ENCODE measurements at regions not wholly inside any gene's neighbourhood (a gene's known extent, or its start where the extent isn't known, plus 50 kb on each side); places are given as distances from the start of the nearest gene placed in this dataset.

DNA sequence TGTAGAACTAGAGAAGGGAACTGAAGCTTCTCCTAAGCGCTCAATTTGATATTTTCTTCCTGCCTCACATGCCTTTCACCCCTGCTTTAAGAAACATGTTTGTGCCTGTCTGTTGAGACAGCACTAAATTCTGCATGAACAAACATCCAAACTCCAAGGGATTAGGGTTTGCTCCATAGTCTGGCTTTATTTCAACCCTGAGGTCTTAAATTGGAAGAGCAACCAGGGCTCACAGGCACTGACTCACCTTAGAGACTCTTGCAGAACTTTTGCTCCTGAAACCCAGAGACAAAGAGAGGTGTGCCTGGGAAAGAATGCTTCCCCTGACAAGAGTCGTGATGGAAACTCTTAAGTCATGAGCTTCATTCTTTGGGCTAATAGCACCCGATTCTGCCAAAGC, 393.9 kb upstream of the MCTP2 start:
- H3K4me3 ChIP-seq (ENCODE audit: low read depth, poor library complexity, severe bottlenecking) = no peak overlapping the region
- DNase-seq (ENCODE audit: low spot score in 2 of 2) = no peak
- intact Hi-C loops (cut with DNase I; ENCODE audit: low total_unique reads) = no loop called here
- TF ChIP-seq POLR2A (IDR thresholded peaks at IDR 0.05) = no peak
- TF ChIP-seq, protein P1, sequence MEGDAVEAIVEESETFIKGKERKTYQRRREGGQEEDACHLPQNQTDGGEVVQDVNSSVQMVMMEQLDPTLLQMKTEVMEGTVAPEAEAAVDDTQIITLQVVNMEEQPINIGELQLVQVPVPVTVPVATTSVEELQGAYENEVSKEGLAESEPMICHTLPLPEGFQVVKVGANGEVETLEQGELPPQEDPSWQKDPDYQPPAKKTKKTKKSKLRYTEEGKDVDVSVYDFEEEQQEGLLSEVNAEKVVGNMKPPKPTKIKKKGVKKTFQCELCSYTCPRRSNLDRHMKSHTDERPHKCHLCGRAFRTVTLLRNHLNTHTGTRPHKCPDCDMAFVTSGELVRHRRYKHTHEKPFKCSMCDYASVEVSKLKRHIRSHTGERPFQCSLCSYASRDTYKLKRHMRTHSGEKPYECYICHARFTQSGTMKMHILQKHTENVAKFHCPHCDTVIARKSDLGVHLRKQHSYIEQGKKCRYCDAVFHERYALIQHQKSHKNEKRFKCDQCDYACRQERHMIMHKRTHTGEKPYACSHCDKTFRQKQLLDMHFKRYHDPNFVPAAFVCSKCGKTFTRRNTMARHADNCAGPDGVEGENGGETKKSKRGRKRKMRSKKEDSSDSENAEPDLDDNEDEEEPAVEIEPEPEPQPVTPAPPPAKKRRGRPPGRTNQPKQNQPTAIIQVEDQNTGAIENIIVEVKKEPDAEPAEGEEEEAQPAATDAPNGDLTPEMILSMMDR (IDR thresholded peaks at IDR 0.05) = no peak
- WGBS, 2 donors = 46 to 56% methylated on average over 3 of the region's 3 CpGs

DNA sequence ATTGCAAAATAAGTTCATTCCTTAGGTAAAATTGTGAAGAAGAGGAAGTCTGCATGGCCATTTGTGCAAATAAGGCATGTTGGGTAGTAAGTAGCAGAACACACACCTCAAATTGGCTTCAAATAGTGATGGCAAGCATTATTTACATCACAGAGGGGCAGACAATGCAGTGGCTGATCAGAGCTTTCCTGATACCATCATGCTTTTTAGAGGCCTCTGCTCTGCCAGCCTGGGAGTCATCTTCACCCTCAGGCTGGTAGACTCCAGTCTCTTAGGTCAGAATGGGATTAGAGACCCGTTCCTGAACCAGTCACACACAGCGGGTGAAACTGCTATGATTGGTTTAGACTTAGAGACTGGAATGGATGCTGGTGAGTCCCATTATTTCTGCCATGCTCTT, 396.0 kb upstream of the MCTP2 start:
- WGBS, 2 donors = 75 to 96% methylated on average over 2 of the region's 2 CpGs
- intact Hi-C loops (cut with DNase I; ENCODE audit: low total_unique reads) = no loop called here
- TF ChIP-seq POLR2A (IDR thresholded peaks at IDR 0.05) = no peak
- H3K4me3 ChIP-seq (ENCODE audit: low read depth, poor library complexity, severe bottlenecking) = no peak overlapping the region
- no peak for DNase-seq (ENCODE audit: low spot score in 2 of 2)

DNA sequence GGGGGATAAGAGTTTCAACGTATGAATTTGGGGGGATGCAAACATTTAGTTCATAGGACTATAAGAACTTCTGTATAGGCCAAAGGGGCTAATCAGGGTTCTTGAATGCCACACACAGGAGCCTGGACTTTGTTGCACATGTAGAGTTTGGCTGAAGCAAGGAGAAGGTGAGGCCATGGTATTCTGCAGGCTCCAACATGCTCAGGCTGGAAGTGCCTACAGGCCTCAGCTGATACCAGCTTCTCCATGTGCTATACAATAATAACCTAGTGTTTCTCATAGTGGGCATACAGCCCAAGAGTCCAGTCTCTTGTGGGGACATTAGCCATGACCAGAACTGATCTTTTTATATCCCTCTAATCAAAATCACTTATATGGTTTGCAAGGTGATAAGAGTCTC, 399.7 kb upstream of the MCTP2 start:
- 85 to 100% methylated on average over 1 of the region's 1 CpG for WGBS, 2 donors
- no peak overlapping the region for H3K4me3 ChIP-seq (ENCODE audit: low read depth, poor library complexity, severe bottlenecking)
- TF ChIP-seq POLR2A (IDR thresholded peaks at IDR 0.05) = no peak
- TF ChIP-seq, protein P1 (IDR thresholded peaks at IDR 0.05) = no peak
- intact Hi-C loops (cut with DNase I; ENCODE audit: low total_unique reads) = no loop called here
- DNase-seq (ENCODE audit: low spot score in 2 of 2) = no peak

DNA sequence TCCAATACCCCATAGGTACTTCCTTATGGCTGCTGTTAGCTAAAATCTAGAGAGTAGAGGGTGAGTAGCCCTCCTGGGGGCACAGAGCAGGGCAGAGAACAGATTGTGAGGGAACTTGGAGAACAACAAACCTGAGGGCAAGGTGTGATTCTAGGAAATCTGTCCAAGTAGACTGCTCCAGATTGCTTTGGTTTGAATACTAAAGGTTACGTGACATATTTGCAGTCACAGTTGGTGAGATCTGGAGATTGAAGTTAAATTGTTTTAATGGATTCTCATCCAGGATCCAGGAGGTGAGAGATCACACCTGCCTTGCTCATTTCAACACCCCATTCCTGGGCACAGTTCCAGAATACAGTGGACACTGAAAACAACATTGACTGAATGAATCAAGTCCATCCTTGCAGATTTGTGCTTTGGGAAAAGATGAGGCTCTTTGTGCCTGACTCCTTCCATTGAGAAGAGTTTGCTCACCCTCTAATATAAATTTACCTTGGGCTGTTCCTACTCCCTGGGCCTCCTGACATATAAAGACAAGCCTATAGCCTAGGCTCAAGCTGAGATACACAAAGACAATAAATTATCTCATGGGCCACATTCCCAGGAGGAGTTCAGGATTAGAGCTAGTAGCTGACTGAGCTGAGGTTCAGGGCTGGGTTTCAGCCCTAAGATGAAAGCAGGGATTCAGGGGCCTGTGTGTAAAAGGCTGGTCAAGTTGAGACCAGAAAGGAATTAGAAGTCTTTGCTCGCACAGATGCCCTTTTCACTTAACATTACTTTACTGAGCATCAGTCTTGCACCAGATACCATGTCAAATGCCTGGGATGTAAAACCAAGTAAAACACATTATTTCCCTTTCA, 400.9 kb upstream of the MCTP2 start:
- no peak for TF ChIP-seq POLR2A (IDR thresholded peaks at IDR 0.05)
- TF ChIP-seq, protein P1 (IDR thresholded peaks at IDR 0.05) = no peak
- no peak overlapping the region for H3K4me3 ChIP-seq (ENCODE audit: low read depth, poor library complexity, severe bottlenecking)
- 80 to 90% methylated on average over 2 of the region's 2 CpGs for WGBS, 2 donors
- intact Hi-C loops (cut with DNase I; ENCODE audit: low total_unique reads) = no loop called here
- DNase-seq (ENCODE audit: low spot score in 2 of 2) = no peak

DNA sequence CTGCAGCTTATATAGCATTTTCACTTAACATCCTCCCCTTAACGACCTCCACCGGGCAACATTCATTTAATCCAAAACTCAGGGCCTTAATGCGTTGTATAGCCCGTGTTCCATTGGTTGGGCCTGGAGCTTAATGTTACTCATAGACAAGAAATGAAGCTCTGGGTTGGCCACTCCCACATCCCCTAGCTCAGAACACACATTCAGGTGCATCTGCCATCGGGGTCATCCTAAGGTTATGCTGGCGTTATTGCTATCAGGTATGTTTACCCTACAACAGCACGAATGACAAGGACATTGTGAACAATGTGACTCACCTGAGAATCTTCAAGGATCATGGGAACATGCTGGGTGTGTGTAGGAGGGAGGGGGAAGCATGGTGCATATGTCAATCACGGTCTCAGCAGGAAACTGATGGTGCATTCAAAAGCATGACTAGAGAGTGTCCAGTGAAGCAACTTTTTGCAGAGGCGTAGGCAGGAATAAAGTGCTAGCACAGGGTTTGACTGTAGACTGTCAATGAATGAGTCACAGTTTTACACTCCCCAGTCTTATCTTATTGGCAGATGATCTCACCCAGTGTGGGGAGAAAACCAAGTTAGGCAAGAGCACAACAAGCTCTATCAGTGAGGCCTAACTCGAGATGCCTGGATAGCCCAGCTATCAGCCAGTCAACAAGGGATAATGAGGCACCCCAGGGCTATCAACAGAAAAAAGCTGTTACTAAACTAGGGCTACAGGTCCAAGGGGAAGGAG, 402.1 kb upstream of the MCTP2 start:
- TF ChIP-seq, protein P1 (IDR thresholded peaks at IDR 0.05) = no peak
- no peak for TF ChIP-seq POLR2A (IDR thresholded peaks at IDR 0.05)
- intact Hi-C loops (cut with DNase I; ENCODE audit: low total_unique reads) = no loop called here
- H3K4me3 ChIP-seq (ENCODE audit: low read depth, poor library complexity, severe bottlenecking) = no peak overlapping the region
- 47 to 59% methylated on average over 10 of the region's 10 CpGs for WGBS, 2 donors
- DNase-seq (ENCODE audit: low spot score in 2 of 2) = peak in 1 of 2 donors; percentile 69

DNA sequence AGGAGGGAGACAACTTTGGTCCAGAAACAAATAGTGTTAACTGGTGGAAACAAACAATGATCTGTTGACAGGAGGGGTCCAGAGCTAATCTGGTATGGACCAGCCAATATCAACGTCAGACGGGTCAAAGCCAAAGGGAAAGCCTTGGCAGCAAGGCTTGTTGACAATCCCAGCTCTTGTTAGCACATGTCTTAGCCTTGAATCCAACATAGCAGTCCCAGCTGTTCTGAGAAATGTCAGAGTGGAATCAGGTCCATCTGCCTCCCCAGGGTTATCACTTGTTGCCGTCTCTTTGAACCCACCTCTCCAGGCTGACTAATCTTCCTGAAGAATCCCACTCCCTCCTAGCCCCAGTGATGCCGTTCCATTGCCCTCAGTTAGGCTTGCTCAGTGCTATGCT, 404.6 kb upstream of the MCTP2 start:
- peak in 1 of 2 donors; percentile 66 for DNase-seq (ENCODE audit: low spot score in 2 of 2)
- intact Hi-C loops (cut with DNase I; ENCODE audit: low total_unique reads) = no loop called here
- WGBS, 2 donors = 16 to 39% methylated on average over 4 of the region's 4 CpGs
- TF ChIP-seq, protein P1 (IDR thresholded peaks at IDR 0.05) = no peak
- TF ChIP-seq POLR2A (IDR thresholded peaks at IDR 0.05) = no peak
- no peak overlapping the region for H3K4me3 ChIP-seq (ENCODE audit: low read depth, poor library complexity, severe bottlenecking)
